Hypothalamus (tissue), 51 donors: ENCODE measurements at regions not wholly inside any gene's neighbourhood (a gene's known extent, or its start where the extent isn't known, plus 50 kb on each side); places are given as distances from the start of the nearest gene placed in this dataset.
A peak's percentile ranks its signal among the peaks of the same experiment; 100 is the strongest.

Experiments used
- DNase-seq, 51 donors: peaks; one replicate each; lab custom pipeline; 2025; lab: John Stamatoyannopoulos, UW

- no peak for DNase-seq
Measured at GRCh38 chr11:64456509-64457320, 97.8 kb downstream of the RPS6KA4 start.

- DNase-seq = no peak
Measured at GRCh38 chr11:64457416-64458010, 98.2 kb upstream of the SLC22A11 start.

GRCh38 chr11:64458997-64459396 is 96.7 kb upstream of the SLC22A11 start:
- no peak for DNase-seq

GRCh38 chr11:64459609-64460008 is 96.1 kb upstream of the SLC22A11 start:
- DNase-seq = no peak

GRCh38 chr11:64461081-64461480 is 94.7 kb upstream of the SLC22A11 start:
- no peak for DNase-seq

GRCh38 chr11:64466115-64466718 is 89.5 kb upstream of the SLC22A11 start:
- DNase-seq = no peak

- no peak for DNase-seq
Measured at GRCh38 chr11:64469288-64469687, 86.5 kb upstream of the SLC22A11 start.

GRCh38 chr11:64472593-64473455 is 82.9 kb upstream of the SLC22A11 start:
- peak in 1 of 51 donors; percentile 10 for DNase-seq

GRCh38 chr11:64474680-64475079 is 81.1 kb upstream of the SLC22A11 start:
- no peak for DNase-seq

- DNase-seq = no peak
Measured at GRCh38 chr11:64475145-64475544, 80.6 kb upstream of the SLC22A11 start.

GRCh38 chr11:64476881-64477280 is 78.9 kb upstream of the SLC22A11 start:
- DNase-seq = no peak

- no peak for DNase-seq
Measured at GRCh38 chr11:64477675-64478074, 78.1 kb upstream of the SLC22A11 start.

- no peak for DNase-seq
Measured at GRCh38 chr11:64482588-64482987, 73.2 kb upstream of the SLC22A11 start.

- DNase-seq = no peak
Measured at GRCh38 chr11:64484191-64485022, 71.3 kb upstream of the SLC22A11 start.

- no peak for DNase-seq
Measured at GRCh38 chr11:64485074-64485473, 70.7 kb upstream of the SLC22A11 start.

GRCh38 chr11:64489831-64490441 is 65.8 kb upstream of the SLC22A11 start:
- peak in 37 of 51 donors; percentile 4 to 70 (median 40) for DNase-seq

GRCh38 chr11:64490562-64491216 is 65.1 kb upstream of the SLC22A11 start:
- DNase-seq = no peak

GRCh38 chr11:64492561-64492960 is 63.2 kb upstream of the SLC22A11 start:
- no peak for DNase-seq

GRCh38 chr11:64498136-64498535 is 57.6 kb upstream of the SLC22A11 start:
- no peak for DNase-seq
